NCI-H82 treated with DMSO at 0.1 percent for 48 hours (cell line): ENCODE measurements at regions not wholly inside any gene's neighbourhood (a gene's known extent, or its start where the extent isn't known, plus 50 kb on each side); places are given as distances from the start of the nearest gene placed in this dataset.

Experiments
- DNase-seq: peaks from one replicate; lab custom pipeline; 2025; ENCODE audit not compliant: unreplicated experiment; lab: John Stamatoyannopoulos, UW

DNA sequence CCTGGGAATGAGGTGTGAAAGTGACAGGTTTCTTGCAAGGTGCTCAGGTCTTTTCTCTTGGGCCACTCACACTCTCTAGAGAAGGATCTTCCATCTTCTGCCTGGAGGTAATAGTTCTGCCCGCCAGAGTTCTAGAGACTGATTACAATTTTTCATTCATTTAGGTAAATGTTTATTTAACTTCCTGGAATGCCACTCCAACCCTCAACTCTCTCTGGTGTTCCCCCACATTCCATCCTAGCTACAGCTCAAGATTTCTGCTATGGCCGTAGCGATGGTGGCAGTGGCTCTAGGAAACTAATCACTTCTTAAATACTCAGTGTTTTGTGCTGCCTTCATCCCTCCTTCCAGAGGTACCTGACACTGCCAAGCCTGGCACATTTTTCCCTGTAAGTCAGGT, 174.6 kb downstream of the WDR11 start:
- no peak for DNase-seq

DNA sequence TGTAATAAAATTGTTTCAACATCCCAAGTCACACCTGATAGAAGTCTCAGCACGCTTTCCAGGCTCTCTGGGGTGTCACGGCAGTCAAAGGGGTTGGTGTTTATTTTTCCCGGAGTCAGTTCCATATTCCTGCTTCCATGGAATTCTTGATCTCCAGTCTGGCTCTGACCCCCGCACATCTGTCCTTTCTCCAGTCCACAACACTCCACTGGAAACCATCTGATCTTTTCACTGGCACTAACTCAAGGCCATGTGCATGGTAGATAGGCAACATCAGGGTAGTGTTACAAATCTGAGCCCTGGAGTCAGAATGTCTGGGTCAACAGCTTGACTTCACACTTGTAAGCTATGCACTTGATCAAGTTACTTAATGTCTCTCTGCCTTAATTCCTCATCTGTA, 176.2 kb downstream of the WDR11 start:
- peak; percentile 96 for DNase-seq

DNA sequence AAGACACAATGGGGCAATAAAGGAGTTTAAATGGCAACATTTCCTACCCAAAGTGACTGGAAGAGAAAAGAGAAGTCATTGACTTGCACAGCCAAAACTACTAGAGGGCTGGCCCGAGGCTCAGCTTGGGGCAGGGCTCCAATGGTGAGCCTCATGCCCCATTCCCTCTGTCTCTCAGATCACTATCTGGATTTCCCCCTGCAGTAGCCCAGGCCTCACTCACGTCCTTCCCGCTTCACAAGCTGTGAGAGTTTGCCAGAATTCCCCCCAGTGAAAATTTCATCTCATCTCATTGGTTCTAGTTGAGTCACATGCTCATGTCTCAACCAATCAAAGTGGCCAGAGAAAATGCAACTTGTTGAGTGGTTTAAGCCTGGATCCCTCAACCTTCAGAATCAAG, 181.3 kb downstream of the WDR11 start:
- DNase-seq: no peak

DNA sequence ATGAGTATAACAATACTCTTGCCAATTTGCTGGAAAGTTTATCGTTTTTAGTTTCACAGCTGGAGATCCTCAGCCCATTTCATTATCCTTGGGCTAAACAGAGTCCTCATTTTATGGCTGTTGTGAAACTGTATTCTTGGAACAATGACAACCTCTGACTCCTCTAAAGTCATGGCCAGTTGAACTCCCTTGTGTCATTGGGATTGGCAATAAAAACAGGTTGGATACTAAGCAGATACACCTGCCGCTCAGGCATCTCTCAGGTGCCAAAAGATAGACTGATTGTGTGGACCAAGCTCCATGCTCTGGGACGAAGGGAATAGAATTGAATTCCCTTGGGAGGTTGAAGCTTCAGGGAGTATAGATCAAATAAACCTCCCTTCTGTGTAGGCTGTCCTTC, 182.2 kb downstream of the WDR11 start:
- DNase-seq: no peak

DNA sequence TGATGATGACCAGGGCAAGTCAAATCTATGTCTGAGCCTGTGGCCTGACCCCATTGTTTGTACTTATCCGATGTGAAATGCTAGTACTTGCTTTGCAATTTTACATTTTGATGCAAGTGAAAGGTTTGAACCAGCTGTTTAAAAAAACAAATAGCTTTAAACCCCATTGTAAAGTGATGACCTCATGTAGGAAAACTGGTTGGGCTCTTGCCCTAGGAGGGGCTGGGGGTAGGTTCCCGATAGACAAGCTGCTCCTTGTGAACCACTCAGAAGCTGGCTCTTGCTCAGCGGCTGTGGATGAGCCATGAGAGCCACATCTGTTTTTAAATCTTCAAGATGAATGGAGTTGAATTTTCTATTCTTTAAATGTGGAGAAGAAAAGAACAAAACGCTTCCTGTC, 185.3 kb downstream of the WDR11 start:
- no peak for DNase-seq

DNA sequence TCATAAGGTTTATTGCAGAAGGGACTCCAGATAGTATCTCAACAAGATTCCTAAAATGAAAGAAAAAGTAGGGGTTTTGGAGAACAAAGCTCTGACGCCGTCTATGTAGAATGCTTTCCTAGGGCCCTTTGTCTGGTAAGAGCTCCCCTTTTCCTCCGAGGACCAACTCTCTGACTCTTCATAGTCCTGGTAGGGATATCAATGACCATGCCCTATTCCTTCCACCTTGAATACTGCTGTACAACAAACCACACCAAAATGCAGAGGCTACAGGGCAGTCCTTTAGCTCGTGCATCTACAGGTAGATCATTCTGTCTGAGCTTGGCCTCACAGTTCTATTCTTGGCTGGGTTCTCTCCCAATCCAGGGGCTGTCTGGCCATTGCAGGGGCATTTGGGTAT, 190.3 kb downstream of the WDR11 start:
- DNase-seq: no peak

DNA sequence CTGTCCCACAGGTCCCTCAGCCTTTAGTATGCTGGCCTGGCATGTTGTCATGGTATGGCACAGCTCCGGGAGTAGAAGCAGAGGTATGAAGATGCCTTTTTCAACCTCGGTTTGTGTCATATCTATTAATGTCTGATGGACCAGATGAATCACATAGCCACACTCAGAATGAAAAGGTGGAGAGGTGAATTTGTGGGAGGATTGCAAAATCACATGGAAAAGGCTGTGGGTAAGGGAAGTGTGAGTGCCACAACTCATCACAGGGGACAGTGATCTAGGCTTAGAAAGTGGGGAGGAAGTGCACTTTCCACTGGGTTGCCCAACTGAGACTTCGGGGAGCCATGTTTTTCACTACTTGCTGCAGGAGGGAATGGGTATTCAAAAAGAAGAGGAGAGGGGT, 190.7 kb downstream of the WDR11 start:
- DNase-seq: no peak

DNA sequence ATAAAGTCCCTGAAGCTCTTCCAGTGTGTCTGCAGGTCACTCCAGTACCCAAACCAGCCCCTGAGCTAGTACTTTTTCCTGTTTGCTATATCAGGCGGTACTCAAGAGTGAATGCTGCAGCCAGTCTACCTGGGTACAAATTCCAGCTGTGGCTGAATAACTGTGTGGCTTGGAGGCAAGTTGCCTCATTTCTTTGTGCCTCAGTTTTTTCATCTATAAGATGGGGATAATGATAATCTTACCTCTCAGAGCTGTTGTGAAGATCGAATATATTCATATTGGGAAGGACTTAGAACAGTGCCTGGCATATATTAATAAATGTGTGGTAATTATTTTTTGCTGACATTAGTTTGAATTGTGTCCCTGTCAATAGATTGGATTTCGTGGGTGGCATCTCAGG, 191.2 kb downstream of the WDR11 start:
- no peak for DNase-seq

DNA sequence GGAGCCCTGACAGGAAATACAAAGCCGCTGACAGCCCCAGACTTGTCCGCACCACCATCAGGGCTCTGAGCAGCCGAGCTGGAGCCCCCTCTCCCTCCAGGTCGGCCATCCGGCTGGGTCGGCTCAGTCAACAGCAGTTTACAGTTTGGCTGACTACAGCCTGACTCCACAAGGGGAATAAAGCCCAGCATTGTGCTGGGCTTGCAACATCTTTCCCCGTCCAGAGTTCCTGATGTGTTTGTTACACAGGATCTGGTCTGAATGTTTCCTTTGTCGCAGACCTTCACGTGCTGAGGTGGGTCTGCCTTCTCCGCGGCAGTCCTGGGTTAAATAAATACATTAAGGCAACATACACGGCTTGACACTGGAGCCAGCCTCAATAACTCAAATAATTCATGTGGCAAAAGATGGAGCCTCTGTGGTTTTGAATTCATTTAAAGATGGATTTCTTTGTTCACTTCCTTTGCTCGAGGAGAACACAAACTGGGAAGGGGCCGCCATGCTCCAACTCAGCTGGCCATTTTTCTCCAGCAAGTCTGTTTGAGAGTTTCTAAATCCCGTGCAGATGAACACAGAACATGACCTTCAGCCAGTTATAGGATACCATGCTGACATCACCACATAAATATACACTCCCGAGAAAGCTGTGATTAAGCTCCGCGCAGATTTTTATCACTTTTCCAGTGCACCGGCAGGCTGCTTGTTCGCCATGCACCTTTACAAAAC, 192.1 kb downstream of the WDR11 start:
- DNase-seq: no peak

DNA sequence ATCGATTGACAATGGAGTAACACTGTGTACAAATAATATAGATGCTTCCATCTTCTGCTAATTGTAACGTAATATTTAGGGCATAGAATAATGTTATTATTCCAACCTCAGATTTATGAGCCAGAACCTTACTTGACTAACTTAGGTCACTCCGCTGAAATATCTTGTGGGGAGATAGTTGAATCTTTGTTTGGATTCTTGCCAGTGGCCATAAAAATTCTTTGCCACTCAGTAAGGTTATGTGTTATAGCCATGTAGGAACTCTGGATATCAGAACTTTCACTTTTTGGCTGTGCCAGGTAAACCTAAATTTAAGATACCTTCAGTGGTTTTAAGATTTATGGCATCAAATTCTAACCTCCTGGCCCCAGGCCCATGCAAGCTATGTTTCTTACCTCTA, 197.6 kb downstream of the WDR11 start:
- DNase-seq: no peak

DNA sequence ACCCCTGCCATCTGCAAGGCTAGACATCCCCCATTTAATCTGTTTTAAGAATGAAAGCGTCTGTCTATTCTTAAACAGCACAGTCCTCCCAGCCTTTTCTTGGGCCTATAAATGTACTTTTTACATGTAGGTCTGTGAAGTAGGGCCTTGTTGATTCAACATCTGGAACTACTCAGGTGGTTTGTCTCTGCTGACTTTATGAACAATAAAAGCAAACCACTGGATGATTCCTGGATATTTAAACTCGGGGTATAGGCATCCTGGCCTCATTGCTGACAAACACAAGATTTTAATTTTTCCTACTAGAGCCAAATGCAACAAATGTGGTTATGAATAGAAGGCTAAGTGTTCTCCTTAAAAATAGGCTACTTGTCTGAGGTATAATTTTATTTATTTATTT, 198.3 kb downstream of the WDR11 start:
- no peak for DNase-seq

DNA sequence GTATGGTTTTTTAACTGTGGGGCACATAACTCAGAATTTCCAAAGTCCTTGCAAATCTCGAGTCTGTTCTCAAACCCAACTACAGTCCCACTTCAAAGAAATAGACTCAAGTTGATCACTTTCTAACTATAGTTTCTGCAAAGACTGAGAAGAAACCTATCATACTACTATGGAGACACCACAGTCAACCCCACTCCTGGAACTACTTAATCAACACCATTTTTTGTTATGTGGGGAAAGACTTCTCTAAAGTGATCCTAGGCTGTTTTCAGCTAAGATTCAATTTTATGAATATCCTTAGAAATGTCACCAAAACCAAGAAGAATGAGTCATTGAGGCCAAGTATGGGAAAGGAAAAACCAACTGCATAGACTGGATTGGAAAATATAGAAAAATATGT, 198.8 kb downstream of the WDR11 start:
- DNase-seq: no peak

DNA sequence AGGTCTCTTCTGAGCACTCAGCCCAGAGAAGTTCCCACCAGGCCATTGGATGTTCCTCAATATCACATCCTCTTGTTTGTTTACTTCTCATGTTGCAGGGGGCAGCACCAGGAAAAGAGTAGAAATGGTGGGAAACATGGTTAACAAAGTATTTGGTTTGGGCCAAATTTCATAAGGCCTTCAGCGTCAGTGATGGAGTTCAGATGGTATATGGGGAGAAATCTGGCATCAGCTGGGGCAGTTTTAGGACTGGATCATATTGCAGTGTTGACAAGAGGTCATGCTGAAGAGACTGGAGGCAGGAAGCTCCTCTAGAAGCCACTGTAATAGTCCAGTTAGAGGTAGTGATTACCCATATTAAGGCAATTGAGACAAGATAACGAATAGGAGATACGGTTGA, 200.0 kb downstream of the WDR11 start:
- no peak for DNase-seq

DNA sequence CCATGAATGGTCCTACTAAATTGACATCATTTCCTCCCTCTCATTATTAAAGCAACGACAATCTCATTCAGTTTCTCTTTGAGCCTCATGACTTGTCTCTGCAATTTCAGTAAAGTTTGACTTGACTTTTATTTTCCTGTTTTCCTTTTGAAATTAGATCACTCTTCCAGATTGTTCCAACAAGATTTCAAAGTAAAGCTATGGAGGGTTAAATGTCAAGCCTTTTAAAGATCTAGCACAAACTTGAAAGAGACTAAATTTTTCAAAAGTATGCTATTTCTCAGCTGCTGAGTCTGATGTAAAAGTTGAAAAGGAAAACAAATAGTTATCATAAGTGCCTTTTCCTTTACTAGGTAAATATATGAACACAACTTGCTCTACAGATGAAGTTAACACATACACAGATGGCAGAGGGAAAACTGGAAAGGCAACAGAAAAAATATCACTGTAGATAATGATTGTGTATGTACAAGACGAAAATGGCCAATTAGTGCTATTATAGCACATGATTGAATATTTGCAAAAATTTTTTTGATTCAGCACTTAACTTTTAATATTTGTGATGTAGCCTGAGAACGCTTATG, 200.6 kb downstream of the WDR11 start:
- no peak for DNase-seq

DNA sequence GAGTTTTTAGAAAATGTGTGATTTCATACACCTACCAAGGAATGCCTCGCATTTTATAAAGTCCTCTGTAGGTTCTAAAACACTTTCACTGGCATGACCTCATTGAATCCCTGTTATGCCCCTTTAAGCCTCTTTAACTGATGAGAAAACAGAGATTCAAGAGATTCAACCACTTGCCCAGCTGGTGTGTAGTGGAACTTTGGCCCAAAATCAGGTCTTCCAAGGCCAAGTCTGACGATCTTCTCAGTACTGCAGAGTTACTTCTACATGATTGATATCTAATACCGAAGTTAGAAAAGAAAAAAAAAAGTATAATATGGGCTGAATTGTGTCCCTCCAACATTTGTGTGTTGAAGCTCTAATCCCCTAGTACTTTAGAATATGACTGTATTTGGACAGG, 202.0 kb downstream of the WDR11 start:
- peak; percentile 45 for DNase-seq

DNA sequence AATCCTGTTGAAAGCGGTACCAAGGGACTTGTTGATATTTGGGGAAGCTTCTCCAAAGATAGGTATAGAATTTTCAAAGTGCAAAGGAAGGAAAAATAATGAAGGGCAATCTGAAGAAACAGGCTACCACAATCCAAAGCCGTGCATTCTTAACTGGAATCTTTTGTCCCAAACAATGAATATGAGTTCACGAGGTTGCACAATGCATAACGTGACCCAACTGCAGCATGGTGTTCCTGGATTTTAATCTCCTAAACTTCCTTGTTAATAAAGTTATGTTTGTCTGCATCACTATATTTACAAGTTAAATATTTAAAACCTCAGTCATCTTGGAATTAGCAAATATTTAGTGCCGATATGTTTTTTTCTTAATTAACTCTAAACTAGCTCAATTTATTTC, 203.7 kb downstream of the WDR11 start:
- DNase-seq: no peak

DNA sequence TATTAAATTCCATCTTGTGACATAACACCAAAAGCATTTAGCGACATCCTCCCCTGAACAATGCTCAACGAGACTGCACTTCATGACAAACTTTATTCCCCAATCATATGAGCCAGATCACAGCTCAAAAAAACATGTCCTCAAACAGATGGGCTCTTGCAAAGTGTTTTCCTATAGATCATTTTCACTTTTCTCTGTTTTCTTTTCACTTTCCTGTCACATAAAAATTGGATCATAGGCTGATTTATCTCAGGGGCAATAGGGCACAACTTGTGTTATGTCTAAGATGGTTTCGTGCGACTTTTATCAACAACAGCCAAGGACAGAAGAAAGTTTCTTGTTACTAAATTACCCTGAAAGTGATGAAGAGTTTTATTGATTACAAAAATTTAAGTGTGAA, 206.1 kb downstream of the WDR11 start:
- DNase-seq: peak; percentile 14

DNA sequence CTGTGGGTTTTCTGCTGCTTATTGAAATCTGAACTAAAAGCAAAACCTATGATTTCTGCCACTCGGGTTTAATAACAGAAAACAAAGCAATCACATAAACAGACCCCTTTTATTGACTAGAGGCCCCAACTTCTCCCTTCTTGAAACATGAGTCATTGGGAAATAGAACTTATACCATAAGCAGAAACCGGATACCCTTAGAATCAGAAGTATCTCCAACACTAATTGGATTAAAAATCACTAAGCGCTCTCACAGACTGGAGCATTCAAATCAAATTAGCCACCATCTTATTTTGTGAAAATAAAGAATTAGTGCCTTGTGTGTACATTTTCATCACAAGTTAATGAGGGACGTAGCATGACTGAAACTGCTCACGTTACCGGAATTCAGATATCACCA, 206.9 kb downstream of the WDR11 start:
- peak; percentile 93 for DNase-seq

DNA sequence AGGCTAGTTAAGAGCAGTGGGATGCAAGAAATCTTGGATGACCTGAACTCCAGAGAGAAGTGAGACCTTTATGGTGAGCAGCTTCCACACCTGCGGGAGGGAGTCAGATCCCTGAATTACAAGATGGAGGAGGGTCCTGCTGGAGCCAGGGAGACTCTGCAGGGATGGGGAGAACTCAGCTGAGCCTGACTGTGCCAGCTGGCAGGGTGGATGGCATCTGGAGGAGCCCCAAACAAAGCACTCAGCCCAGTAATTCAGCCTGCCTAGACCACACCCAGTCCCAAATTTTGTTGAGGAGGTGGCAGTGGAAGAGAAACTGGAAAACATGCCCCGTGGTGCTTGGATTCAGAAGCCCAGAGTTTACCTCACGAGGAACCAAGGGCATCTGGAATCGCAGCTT, 208.2 kb downstream of the WDR11 start:
- no peak for DNase-seq

DNA sequence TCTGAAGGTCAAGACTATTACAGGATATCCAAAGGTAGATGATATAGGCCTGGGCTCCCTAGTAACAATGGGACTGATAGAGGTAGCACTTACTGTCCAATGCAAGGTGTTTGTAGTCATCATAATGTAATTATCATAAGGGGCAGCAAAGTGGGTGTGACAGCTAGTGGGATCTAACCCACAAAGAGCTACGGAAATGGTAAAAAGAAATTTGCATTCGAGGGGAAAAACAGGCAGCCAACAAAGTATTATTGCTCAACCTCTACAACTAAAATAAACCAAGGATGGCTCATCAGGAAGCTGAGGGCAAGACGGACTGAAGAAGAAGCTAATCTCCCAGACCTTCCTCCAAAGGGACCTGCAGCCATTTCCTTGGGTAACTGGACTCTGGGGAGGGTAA, 211.0 kb downstream of the WDR11 start:
- no peak for DNase-seq

DNA sequence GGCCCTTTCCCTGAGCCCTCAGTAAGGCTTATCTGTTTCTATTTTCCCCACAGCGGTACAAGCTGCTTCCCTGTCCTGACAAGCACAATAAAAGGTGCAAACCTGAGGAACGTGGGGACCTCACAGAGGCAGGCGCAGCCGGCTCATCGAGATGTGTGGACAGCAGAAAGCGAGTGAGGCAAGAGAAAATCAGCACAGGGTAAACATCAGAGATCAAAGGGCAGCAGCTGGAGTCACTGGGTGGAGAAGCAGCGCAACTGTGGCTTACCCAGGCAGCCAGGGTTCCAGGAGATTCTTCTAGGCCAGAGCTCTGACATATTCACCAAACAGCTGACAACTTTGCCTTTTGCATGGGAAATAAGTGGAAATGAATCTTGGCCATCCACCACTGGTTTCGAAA, 212.6 kb downstream of the WDR11 start:
- no peak for DNase-seq

DNA sequence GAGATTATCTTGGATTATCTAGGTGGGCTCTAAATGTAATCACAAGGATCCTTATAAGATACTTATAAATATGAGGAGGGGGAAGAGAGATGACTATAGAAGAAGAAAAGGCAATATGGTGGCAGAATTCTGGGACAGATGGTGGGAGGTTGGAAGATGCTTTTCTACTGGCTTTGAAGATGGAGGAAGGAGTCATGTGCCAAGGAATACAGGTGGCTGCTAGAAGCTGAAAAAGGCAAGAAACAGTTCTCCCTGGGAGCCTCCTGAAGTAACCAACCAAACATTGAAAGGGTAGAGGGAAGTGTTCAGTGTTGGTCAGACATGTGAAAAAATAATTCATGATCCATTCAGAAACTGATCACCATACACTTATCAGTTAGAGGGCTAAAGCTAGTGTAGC, 213.3 kb downstream of the WDR11 start:
- peak; percentile 61 for DNase-seq

DNA sequence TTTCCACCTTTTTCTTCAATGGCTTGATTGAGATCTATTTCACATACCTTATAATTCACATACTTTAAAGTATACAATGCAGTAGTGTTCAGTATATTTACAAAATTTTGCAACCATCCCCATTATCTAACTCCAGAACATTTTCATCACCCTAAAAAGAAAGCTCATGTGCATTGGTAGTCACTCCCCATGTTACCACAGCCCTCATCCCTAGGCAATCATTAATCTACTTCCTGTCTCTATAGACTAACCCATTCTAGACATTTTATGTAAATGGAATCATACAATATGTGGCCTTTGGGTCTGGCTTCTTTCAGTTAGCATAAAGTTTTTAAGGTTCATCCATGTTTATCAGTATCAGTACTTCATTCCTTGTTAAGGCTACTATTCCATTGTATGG, 214.2 kb downstream of the WDR11 start:
- DNase-seq: no peak
